ENCODE measurements at regions not wholly inside any gene's neighbourhood (a gene's known extent, or its start where the extent isn't known, plus 50 kb on each side); places are given as distances from the start of the nearest gene placed in this dataset.

DNA sequence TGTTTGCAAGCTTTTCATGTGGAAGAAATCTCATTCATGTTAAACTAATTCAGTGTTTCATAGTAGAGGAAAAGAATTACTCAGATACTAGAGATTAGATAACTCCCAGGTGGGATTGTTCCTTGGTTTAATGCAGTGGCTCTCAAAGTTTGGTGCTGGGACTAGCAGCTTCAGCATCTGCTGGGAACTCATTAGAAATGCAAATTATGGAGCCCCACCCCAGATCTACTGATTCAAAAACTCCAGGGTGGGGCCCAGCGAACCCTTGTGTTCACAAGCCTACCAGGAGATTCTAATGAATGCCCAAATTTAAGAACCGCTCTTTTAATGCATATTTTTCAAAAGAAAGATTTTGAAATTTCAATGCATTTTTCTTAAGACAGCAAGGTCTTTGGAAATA, 253.4 kb upstream of the CNTNAP4 start:
- 48 to 73% methylated on average over 2 of the region's 2 CpGs for WGBS, 2 donors

DNA sequence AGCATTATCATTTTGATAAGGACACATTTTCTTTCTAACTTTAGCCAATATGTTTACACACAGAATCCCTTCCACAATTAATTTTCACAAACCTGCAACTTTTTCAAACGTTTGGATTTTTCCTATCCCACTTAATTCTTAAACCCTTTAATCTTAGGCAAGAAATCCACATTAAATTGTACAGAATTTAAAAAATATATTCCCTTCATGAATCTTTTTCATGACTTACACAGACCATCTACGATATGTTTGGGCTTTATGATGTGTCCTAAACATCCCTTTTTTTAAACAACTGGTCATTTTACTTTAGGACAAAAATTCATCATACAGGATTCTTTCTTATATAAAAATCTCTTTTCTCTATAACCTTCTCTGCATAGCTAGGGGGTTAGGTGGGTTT, 241.5 kb upstream of the CNTNAP4 start:
- no peak overlapping the region for H3K4me3 ChIP-seq
- H3K36me3 ChIP-seq = no peaks in the 10 kb centered on the region
- no peak for DNase-seq
- no peaks in the 10 kb centered on the region for H3K27me3 ChIP-seq
- H3K4me1 ChIP-seq = no peaks in the 10 kb centered on the region
- peaks cover 0 to 4% (median 0%) of the 10 kb centered on the region in 4 donors for H3K9me3 ChIP-seq
- no peak overlapping the region for H3K27ac ChIP-seq
- WGBS, 2 donors = 46 to 54% methylated on average over 2 of the region's 2 CpGs
- TF ChIP-seq, protein P1, sequence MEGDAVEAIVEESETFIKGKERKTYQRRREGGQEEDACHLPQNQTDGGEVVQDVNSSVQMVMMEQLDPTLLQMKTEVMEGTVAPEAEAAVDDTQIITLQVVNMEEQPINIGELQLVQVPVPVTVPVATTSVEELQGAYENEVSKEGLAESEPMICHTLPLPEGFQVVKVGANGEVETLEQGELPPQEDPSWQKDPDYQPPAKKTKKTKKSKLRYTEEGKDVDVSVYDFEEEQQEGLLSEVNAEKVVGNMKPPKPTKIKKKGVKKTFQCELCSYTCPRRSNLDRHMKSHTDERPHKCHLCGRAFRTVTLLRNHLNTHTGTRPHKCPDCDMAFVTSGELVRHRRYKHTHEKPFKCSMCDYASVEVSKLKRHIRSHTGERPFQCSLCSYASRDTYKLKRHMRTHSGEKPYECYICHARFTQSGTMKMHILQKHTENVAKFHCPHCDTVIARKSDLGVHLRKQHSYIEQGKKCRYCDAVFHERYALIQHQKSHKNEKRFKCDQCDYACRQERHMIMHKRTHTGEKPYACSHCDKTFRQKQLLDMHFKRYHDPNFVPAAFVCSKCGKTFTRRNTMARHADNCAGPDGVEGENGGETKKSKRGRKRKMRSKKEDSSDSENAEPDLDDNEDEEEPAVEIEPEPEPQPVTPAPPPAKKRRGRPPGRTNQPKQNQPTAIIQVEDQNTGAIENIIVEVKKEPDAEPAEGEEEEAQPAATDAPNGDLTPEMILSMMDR (IDR thresholded peaks at IDR 0.05) = no peak
- no peak for TF ChIP-seq POLR2A (IDR thresholded peaks at IDR 0.05)
- no peak for TF ChIP-seq EP300 (IDR thresholded peaks at IDR 0.05)
- TF ChIP-seq POLR2AphosphoS5 (IDR thresholded peaks at IDR 0.05) = no peak
- intact Hi-C loops (cut with DNase I) = no loop called here

More for the DNA sequence above, 253.4 kb upstream of the CNTNAP4 start:
- Histone ChIP-seq H3K4me1 (no peaks in the 10 kb centered on the region), H3K4me3 (no peak overlapping the region), H3K36me3 (no peaks in the 10 kb centered on the region), H3K27me3 (no peaks in the 10 kb centered on the region), H3K27ac (no peak overlapping the region), H3K9me3 (peaks cover 0 to 3% (median 0%) of the 10 kb centered on the region in 4 donors)
- intact Hi-C loops (cut with DNase I) = no loop called here
- TF ChIP-seq POLR2A (IDR thresholded peaks at IDR 0.05) (no peak), POLR2AphosphoS5 (IDR thresholded peaks at IDR 0.05) (no peak), EP300 (IDR thresholded peaks at IDR 0.05) (no peak)
- TF ChIP-seq, protein P1 (IDR thresholded peaks at IDR 0.05) = no peak
- DNase-seq = no peak

DNA sequence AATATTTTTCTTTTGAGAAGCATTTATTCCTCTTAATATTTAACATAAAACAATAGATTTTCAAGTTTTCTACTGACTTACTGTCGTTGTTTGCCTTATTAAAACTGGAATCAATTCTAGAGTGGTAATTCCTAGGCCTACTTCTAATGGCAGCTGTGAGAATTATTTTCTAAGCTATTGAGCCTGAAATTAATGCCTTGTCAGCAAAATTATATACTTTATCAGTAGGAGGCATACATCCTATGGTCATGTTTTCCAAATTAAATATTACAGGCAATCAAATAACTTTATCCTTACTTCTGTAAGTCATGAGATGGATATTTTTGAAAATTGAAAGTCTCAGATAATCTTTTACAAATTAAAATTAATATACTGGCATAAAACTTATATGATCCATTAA, 239.1 kb upstream of the CNTNAP4 start:
- Histone ChIP-seq H3K36me3 (no peaks in the 10 kb centered on the region), H3K27me3 (no peaks in the 10 kb centered on the region), H3K4me1 (no peaks in the 10 kb centered on the region), H3K27ac (no peak overlapping the region), H3K9me3 (peaks cover 0 to 4% (median 0%) of the 10 kb centered on the region in 4 donors), H3K4me3 (no peak overlapping the region)
- no peak for TF ChIP-seq EP300 (IDR thresholded peaks at IDR 0.05)
- TF ChIP-seq POLR2A (IDR thresholded peaks at IDR 0.05) = no peak
- TF ChIP-seq POLR2AphosphoS5 (IDR thresholded peaks at IDR 0.05) = no peak
- TF ChIP-seq, protein P1 (IDR thresholded peaks at IDR 0.05) = no peak
- WGBS, 2 donors = 74 to 92% methylated on average over 1 of the region's 1 CpG
- DNase-seq = no peak
- intact Hi-C loops (cut with DNase I) = no loop called here

DNA sequence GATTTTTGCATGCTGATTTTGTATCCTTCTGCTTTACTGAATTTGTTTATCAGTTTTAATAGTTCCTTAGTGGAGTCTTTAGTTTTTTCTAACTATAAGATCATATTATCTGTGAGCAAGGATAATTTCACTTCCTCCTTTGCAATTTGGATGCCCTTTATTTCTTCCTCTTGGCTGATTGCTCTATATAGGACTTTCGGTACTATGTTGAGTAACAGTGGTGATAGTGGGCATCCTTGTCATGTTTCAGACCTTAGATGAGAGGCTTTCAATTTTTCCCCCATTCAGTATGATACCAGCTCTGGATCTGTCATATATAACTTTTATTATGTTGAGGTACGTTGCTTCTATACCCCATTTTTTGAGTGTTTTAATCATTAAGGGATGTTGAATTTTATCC, 224.5 kb upstream of the CNTNAP4 start:
- WGBS, 2 donors = 75 to 82% methylated on average over 2 of the region's 2 CpGs
- H3K27ac ChIP-seq = no peak overlapping the region
- no peak overlapping the region for H3K4me3 ChIP-seq
- H3K4me1 ChIP-seq = no peaks in the 10 kb centered on the region
- no peak for DNase-seq
- TF ChIP-seq POLR2AphosphoS5 (IDR thresholded peaks at IDR 0.05) (no peak), POLR2A (IDR thresholded peaks at IDR 0.05) (no peak), EP300 (IDR thresholded peaks at IDR 0.05) (no peak)
- TF ChIP-seq, protein P1 (IDR thresholded peaks at IDR 0.05) = no peak
- no peaks in the 10 kb centered on the region for H3K27me3 ChIP-seq
- H3K9me3 ChIP-seq = no peaks in the 10 kb centered on the region
- H3K36me3 ChIP-seq = no peaks in the 10 kb centered on the region
- intact Hi-C loops (cut with DNase I) = no loop called here

DNA sequence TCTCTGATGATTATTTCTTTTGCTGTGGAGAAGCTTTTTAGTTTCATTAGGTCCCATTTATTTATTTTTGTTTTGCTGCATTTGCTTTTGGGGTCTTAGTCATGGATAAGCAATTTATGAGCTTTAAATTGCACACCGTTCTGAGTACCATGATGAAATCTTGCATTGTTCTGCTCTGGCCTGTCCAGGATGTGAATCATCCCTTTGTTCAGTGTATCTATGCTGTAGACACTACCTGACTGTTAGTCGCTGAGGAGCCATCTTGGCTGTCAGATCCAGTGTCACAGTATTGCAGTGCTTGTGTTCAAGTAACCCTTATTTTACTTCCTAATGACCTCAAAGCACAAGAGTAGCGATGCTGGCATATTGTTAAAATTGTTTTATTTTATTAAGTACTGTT, 218.0 kb upstream of the CNTNAP4 start:
- H3K36me3 ChIP-seq = no peaks in the 10 kb centered on the region
- 57 to 81% methylated on average over 3 of the region's 3 CpGs for WGBS, 2 donors
- intact Hi-C loops (cut with DNase I) = no loop called here
- H3K27ac ChIP-seq = no peak overlapping the region
- no peaks in the 10 kb centered on the region for H3K27me3 ChIP-seq
- H3K4me1 ChIP-seq = no peaks in the 10 kb centered on the region
- H3K4me3 ChIP-seq = no peak overlapping the region
- TF ChIP-seq POLR2AphosphoS5 (IDR thresholded peaks at IDR 0.05) (no peak), POLR2A (IDR thresholded peaks at IDR 0.05) (no peak), EP300 (IDR thresholded peaks at IDR 0.05) (no peak)
- TF ChIP-seq, protein P1 (IDR thresholded peaks at IDR 0.05) = no peak
- no peaks in the 10 kb centered on the region for H3K9me3 ChIP-seq
- no peak for DNase-seq

Measured in sigmoid colon (tissue), 6 donors.